ENCODE measurements at regions not wholly inside any gene's neighbourhood (a gene's known extent, or its start where the extent isn't known, plus 50 kb on each side); places are given as distances from the start of the nearest gene placed in this dataset.

- H3K18ac ChIP-seq (ENCODE audit: low read length), result no peak overlapping the region
- no peak overlapping the region for H2AFZ ChIP-seq (ENCODE audit: low read length)
- no CpG with 5 or more reads among the region's 1 CpG for WGBS, 2 donors (ENCODE audit: extremely low coverage in 2 of 2, insufficient read length in 2 of 2, insufficient replicate concordance in 1 of 2)
- no peak overlapping the region for H3K14ac ChIP-seq (ENCODE audit: low read length)
- H3K4me2 ChIP-seq (ENCODE audit: insufficient read depth, low read length, poor library complexity, severe bottlenecking), result no peak overlapping the region
- H3K27me3 ChIP-seq (ENCODE audit: control insufficient read depth in 3 of 3, insufficient read depth in 3 of 3, low read depth in 1 of 3, low read length in 3 of 3), result no peaks in the 10 kb centered on the region
- no peak for DNase-seq (ENCODE audit: low spot score)
- no peak overlapping the region for H2AK5ac ChIP-seq (ENCODE audit: low read depth, low read length)
- no peak overlapping the region for H4K91ac ChIP-seq (ENCODE audit: low read depth, low read length, poor library complexity)
- H3K36me3 ChIP-seq (replicated peaks in 1 of 2; ENCODE audit: control insufficient read depth in 2 of 2, insufficient read depth in 2 of 2, low read length in 2 of 2), result peaks cover 1 to 4% of the 10 kb centered on the region in 2 donors
- H3K4me1 ChIP-seq (ENCODE audit: control insufficient read depth in 2 of 2, insufficient read depth in 1 of 2, low read depth in 1 of 2, low read length in 2 of 2), result peaks cover 0 to 2% of the 10 kb centered on the region in 2 donors
- no peak overlapping the region for H3K4ac ChIP-seq (ENCODE audit: low read length)
- H2BK120ac ChIP-seq (ENCODE audit: low read depth, low read length), result no peak overlapping the region
- no peak overlapping the region for H2BK12ac ChIP-seq (ENCODE audit: low read length)
- no peaks in the 10 kb centered on the region for H3K79me1 ChIP-seq (ENCODE audit: low read depth, low read length)
- H2BK5ac ChIP-seq (ENCODE audit: low read length), result no peak overlapping the region
- no peak overlapping the region for H3K4me3 ChIP-seq (ENCODE audit: low read length in 2 of 2)
- H3K9ac ChIP-seq (ENCODE audit: low read depth, low read length, poor library complexity), result no peak overlapping the region
- H4K8ac ChIP-seq (ENCODE audit: low read depth, low read length), result no peak overlapping the region
- no peak overlapping the region for H3K27ac ChIP-seq (replicated peaks; ENCODE audit: low read length)
- no peak overlapping the region for H3K23ac ChIP-seq (ENCODE audit: low read depth, low read length, poor library complexity)
- no peaks in the 10 kb centered on the region for H3K9me3 ChIP-seq (replicated peaks in 1 of 2; ENCODE audit: control insufficient read depth in 2 of 2, insufficient read depth in 1 of 2, low read depth in 1 of 2, low read length in 2 of 2)
- no peak overlapping the region for H2BK15ac ChIP-seq (ENCODE audit: low read length)
These were observed 50.3 kb upstream of the NAA20 start for GRCh38 chr20:19966840-19967239.

Measured in neuronal stem cell (in vitro differentiated cells).